Body of pancreas (tissue), 4 donors: ENCODE measurements at regions not wholly inside any gene's neighbourhood (a gene's known extent, or its start where the extent isn't known, plus 50 kb on each side); places are given as distances from the start of the nearest gene placed in this dataset.
"Not testable (repeated sequence)": the region's sequence is repeated elsewhere in the genome, so short reads cannot be mapped to it uniquely, and the experiment has no call there.

Experiments
- POLR2A ChIP-seq, 3 donors: fragments of 450-650 bp; IDR thresholded peaks; one replicate each; pipeline ENCODE4 v1.6.1; 2016; ENCODE audit warnings: antibody characterized with exemption in 3 of 3, mild to moderate bottlenecking in 2 of 3
- TF ChIP-seq, protein P1 (sequence below), 7 experiments: fragments of 450-650 bp in 4 of 7; fragments of 200-600 bp in 3 of 7; sonication (generic) in 3 of 7; IDR thresholded peaks; one replicate each; pipeline ENCODE4 v1.5.1; 2016 to 2019; ENCODE audit warnings: antibody characterized with exemption in 7 of 7

DNA sequence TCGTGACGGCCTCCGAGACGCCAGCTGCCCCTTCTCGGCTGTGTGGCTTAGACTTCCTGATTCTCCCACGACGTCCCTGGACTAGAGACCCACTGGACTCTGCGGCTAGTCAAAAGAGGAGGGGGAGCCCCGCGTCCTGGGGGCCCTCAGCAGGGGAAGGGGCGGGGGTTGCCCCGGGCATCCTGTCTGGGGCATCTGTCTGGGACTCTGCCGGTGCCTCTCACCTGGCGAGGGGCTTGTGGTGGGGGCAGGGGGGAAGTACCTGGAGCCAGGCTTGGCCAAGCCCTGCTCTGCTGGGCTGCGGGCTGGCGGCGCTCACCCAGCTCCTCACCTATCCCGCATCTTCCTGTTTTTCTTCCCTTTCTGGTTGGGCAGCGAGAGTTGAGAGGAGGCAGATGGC is 57.2 kb upstream of the KRTAP5-11 start:
- TF ChIP-seq, protein P1, sequence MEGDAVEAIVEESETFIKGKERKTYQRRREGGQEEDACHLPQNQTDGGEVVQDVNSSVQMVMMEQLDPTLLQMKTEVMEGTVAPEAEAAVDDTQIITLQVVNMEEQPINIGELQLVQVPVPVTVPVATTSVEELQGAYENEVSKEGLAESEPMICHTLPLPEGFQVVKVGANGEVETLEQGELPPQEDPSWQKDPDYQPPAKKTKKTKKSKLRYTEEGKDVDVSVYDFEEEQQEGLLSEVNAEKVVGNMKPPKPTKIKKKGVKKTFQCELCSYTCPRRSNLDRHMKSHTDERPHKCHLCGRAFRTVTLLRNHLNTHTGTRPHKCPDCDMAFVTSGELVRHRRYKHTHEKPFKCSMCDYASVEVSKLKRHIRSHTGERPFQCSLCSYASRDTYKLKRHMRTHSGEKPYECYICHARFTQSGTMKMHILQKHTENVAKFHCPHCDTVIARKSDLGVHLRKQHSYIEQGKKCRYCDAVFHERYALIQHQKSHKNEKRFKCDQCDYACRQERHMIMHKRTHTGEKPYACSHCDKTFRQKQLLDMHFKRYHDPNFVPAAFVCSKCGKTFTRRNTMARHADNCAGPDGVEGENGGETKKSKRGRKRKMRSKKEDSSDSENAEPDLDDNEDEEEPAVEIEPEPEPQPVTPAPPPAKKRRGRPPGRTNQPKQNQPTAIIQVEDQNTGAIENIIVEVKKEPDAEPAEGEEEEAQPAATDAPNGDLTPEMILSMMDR (IDR thresholded peaks at IDR 0.05), result not testable (repeated sequence)
- TF ChIP-seq POLR2A (IDR thresholded peaks at IDR 0.05), result not testable (repeated sequence)
